ENCODE measurements at regions not wholly inside any gene's neighbourhood (a gene's known extent, or its start where the extent isn't known, plus 50 kb on each side); places are given as distances from the start of the nearest gene placed in this dataset.
"Not testable (repeated sequence)": the region's sequence is repeated elsewhere in the genome, so short reads cannot be mapped to it uniquely, and the experiment has no call there.

GRCh38 chr22:23450821-23451220, 129.3 kb downstream of the IGLL1 start:
- intact Hi-C loops (cut with micrococcal nuclease); H3K4me1 ChIP-seq (replicated peaks in 1 of 2; ENCODE audit: control insufficient read depth in 2 of 2, insufficient read depth in 2 of 2, low read length in 2 of 2); H3K4me2 ChIP-seq (ENCODE audit: insufficient read depth, low read length); H3K9me1 ChIP-seq (ENCODE audit: control insufficient read depth, insufficient read depth, low read length); H3K27ac ChIP-seq (ENCODE audit: extremely low read depth, low read depth, low read length); H3K9me3 ChIP-seq (replicated peaks; ENCODE audit: control insufficient read depth, insufficient read depth, low read depth, low read length); H2AFZ ChIP-seq (ENCODE audit: low read depth, low read length); H3K27me3 ChIP-seq (ENCODE audit: control insufficient read depth in 2 of 2, insufficient read depth in 2 of 2, low read length in 2 of 2); in situ Hi-C loops (cut with MboI); ATAC-seq; BruUV-seq (replicated peaks); H3K79me2 ChIP-seq (ENCODE audit: control insufficient read depth, insufficient read depth, low read length); CTCF ChIA-PET (ENCODE audit: low intra/inter-chr PET ratio); FAIRE-seq; H3K36me3 ChIP-seq (ENCODE audit: control insufficient read depth, insufficient read depth, low read length); H4K20me1 ChIP-seq (replicated peaks; ENCODE audit: control insufficient read depth, insufficient read depth, low read length); POLR2A ChIA-PET; H3K4me3 ChIP-seq; H3K9ac ChIP-seq (ENCODE audit: insufficient read depth in 1 of 2, low read depth in 2 of 2, low read length in 2 of 2); DNase-seq (ENCODE audit: extremely low read depth in 1 of 4, low spot score in 3 of 4): not testable (repeated sequence)
- 11% methylated on average over 7 of the region's 15 CpGs for WGBS (ENCODE audit: insufficient coverage, low coverage, missing lambda C conversion rate)

GRCh38 chr22:23450434-23450795, 129.7 kb downstream of the IGLL1 start:
- intact Hi-C loops (cut with micrococcal nuclease), result no loop called here

More at GRCh38 chr22:23450434-23450795, 129.7 kb downstream of the IGLL1 start:
- H3K4me3 ChIP-seq, result no peak overlapping the region
- no peak overlapping the region for H3K27ac ChIP-seq (ENCODE audit: extremely low read depth, low read depth, low read length)
- WGBS (ENCODE audit: insufficient coverage, low coverage, missing lambda C conversion rate), result no CpG with 5 or more reads among the region's 14 CpGs
- ChIA-PET CTCF (ENCODE audit: low intra/inter-chr PET ratio) (no interaction called here), POLR2A (no interaction called here)
- DNase-seq (ENCODE audit: extremely low read depth in 1 of 4, low spot score in 3 of 4) (no peak), FAIRE-seq (no peak), ATAC-seq (no peak)
- no TSS peak for BruUV-seq (replicated peaks)
- H3K79me2 ChIP-seq (ENCODE audit: control insufficient read depth, insufficient read depth, low read length), result no peaks in the 10 kb centered on the region
- H3K36me3 ChIP-seq (ENCODE audit: control insufficient read depth, insufficient read depth, low read length), result no peaks in the 10 kb centered on the region
- no peaks in the 10 kb centered on the region for H3K27me3 ChIP-seq (ENCODE audit: control insufficient read depth in 2 of 2, insufficient read depth in 2 of 2, low read length in 2 of 2)
- no peak for TF ChIP-seq PRPF4 (IDR thresholded peaks at IDR 0.05; ENCODE audit: insufficient read depth, low read depth, low read length, poor library complexity, severe bottlenecking)
- no peak for TF ChIP-seq ETS2 (tag; IDR thresholded peaks at IDR 0.05; ENCODE audit: borderline replicate concordance, poor library complexity, severe bottlenecking)
- no peak for TF ChIP-seq C11orf30 (IDR thresholded peaks at IDR 0.05; ENCODE audit: low read depth)
- no peaks in the 10 kb centered on the region for H3K9me3 ChIP-seq (replicated peaks; ENCODE audit: control insufficient read depth, insufficient read depth, low read depth, low read length)
- H3K4me2 ChIP-seq (ENCODE audit: insufficient read depth, low read length), result no peak overlapping the region
- in situ Hi-C loops (cut with MboI), result no loop called here
- no peaks in the 10 kb centered on the region for H4K20me1 ChIP-seq (replicated peaks; ENCODE audit: control insufficient read depth, insufficient read depth, low read length)
- no peak overlapping the region for H3K9ac ChIP-seq (ENCODE audit: insufficient read depth in 1 of 2, low read depth in 2 of 2, low read length in 2 of 2)
- no peaks in the 10 kb centered on the region for H3K9me1 ChIP-seq (ENCODE audit: control insufficient read depth, insufficient read depth, low read length)
- no peak overlapping the region for H2AFZ ChIP-seq (ENCODE audit: low read depth, low read length)
- no peaks in the 10 kb centered on the region; a peak in 1 of 5 replicates for H3K4me1 ChIP-seq (replicated peaks in 1 of 2; ENCODE audit: control insufficient read depth in 2 of 2, insufficient read depth in 2 of 2, low read length in 2 of 2)

All from K562 (cell line).